Right lobe of liver (tissue), 4 donors: ENCODE measurements at regions not wholly inside any gene's neighbourhood (a gene's known extent, or its start where the extent isn't known, plus 50 kb on each side); places are given as distances from the start of the nearest gene placed in this dataset.

Experiments
- POLR2A ChIP-seq: fragments of 450-650 bp; IDR thresholded peaks from one replicate; pipeline ENCODE4 v1.6.1; 2017; ENCODE audit warnings: antibody characterized with exemption, mild to moderate bottlenecking
- TF ChIP-seq, protein P1 (sequence below), 4 donors: fragments of 200-600 bp in 3 of 4; fragments of 450-650 bp in 1 of 4; IDR thresholded peaks; one replicate each; pipeline versions ENCODE4 v1.5.1 to v1.8.0; 2016 to 2022; ENCODE audit warnings: antibody characterized with exemption in 4 of 4, mild to moderate bottlenecking in 2 of 4
- donor health status: DM: no; HTN: no; CAD: no.
- donor health status: DM: no; HTN: no; CAD: no.
- donor health status: DM: no; HTN: yes; CAD: no.

DNA sequence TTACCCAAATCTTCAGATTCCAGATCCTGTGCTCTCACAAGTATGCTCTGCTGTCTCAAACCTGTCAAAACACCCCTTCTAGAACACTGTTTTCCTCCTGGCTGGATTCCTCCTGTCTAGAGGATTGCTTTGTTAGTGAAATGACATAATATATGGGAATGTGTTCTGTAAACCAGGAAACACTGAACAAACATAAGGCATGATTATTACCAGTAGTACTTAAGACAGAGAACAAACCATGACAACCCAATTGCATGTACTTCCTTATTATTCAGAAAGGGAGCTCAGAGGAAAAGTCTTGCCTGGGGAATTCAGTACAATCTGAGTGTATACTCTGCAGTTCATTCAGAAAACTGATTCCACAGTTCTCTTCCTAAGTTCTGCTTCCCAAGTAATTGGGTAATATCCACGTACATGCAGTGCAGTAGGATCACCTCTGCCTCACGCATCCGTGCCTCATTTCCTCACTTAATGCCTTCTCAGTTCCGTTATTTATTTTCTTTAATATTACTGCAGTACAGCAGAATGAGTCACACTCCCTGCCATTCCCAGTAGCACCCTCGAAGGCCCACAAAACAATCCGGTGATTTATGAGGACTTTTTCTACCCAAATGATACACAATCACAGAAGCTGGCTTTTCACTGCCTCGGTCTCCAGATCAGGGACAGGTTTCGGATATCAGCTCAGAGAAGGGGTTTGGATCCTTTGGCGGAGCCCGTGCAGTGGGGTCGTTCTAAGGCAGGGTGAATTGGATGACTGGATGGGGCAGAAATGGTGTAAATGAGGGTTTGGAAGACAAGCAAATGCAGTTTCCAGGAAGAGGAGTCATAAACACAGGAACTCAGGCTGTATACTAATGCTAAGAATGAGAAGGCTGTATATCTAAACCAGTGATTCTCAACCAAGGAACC is 896.9 kb downstream of the KCNA4 start:
- TF ChIP-seq, protein P1, sequence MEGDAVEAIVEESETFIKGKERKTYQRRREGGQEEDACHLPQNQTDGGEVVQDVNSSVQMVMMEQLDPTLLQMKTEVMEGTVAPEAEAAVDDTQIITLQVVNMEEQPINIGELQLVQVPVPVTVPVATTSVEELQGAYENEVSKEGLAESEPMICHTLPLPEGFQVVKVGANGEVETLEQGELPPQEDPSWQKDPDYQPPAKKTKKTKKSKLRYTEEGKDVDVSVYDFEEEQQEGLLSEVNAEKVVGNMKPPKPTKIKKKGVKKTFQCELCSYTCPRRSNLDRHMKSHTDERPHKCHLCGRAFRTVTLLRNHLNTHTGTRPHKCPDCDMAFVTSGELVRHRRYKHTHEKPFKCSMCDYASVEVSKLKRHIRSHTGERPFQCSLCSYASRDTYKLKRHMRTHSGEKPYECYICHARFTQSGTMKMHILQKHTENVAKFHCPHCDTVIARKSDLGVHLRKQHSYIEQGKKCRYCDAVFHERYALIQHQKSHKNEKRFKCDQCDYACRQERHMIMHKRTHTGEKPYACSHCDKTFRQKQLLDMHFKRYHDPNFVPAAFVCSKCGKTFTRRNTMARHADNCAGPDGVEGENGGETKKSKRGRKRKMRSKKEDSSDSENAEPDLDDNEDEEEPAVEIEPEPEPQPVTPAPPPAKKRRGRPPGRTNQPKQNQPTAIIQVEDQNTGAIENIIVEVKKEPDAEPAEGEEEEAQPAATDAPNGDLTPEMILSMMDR (IDR thresholded peaks at IDR 0.05), result no peak
- TF ChIP-seq POLR2A, result no peak
